H54 (cell line): ENCODE measurements at regions not wholly inside any gene's neighbourhood (a gene's known extent, or its start where the extent isn't known, plus 50 kb on each side); places are given as distances from the start of the nearest gene placed in this dataset.
"Not testable (repeated sequence)": the region's sequence is repeated elsewhere in the genome, so short reads cannot be mapped to it uniquely, and the experiment has no call there.

Source experiments
- DNase-seq: peaks from one replicate; pipeline ENCODE4 v3.0.0; 2011; ENCODE audit warnings: low spot score, mixed read lengths; ENCODE audit not compliant: insufficient read length
- FAIRE-seq: peaks from 3 replicates; lab custom pipeline; 2011; peaks lifted over from hg19 to GRCh38; lab: Jason Lieb, UNC
- POLR2A ChIP-seq: IDR thresholded peaks from 2 replicates; pipeline ENCODE4 v1.6.1; 2011; ENCODE audit warnings: low read depth, mild to moderate bottlenecking, low read length

- DNase-seq (peak; percentile 70), FAIRE-seq (peak; percentile 99)
- TF ChIP-seq POLR2A, result no peak
Measured at GRCh38 chr5:26482810-26483375, 555.5 kb downstream of the CDH9 start.

- TF ChIP-seq POLR2A, result no peak
- FAIRE-seq, result no peak
Measured at GRCh38 chr5:26482076-26482809, 556.1 kb downstream of the CDH9 start.

GRCh38 chr5:26470439-26470838, 567.9 kb downstream of the CDH9 start:
- DNase-seq (no peak), FAIRE-seq (no peak)
- TF ChIP-seq POLR2A, result no peak

More at GRCh38 chr5:26482076-26482809, 556.1 kb downstream of the CDH9 start:
- DNase-seq, result peak; percentile 11

- no peak for FAIRE-seq
- TF ChIP-seq POLR2A, result no peak
- no peak for DNase-seq
Measured at GRCh38 chr5:26439121-26439520, 599.3 kb downstream of the CDH9 start.

GRCh38 chr5:26434688-26435087, 603.7 kb downstream of the CDH9 start:
- no peak for TF ChIP-seq POLR2A
- DNase-seq (no peak), FAIRE-seq (no peak)

GRCh38 chr5:26432386-26432785, 606.0 kb downstream of the CDH9 start:
- no peak for TF ChIP-seq POLR2A
- no peak for DNase-seq
- FAIRE-seq, result no peak

- DNase-seq, result no peak
- FAIRE-seq, result no peak
- no peak for TF ChIP-seq POLR2A
Measured at GRCh38 chr5:26430323-26430722, 608.1 kb downstream of the CDH9 start.

GRCh38 chr5:26427281-26427680, 611.1 kb downstream of the CDH9 start:
- DNase-seq, result no peak
- no peak for TF ChIP-seq POLR2A
- FAIRE-seq, result peak; percentile 36

GRCh38 chr5:26419987-26420386, 618.4 kb downstream of the CDH9 start:
- no peak for FAIRE-seq
- TF ChIP-seq POLR2A, result no peak

GRCh38 chr5:26416911-26417310, 621.5 kb downstream of the CDH9 start:
- FAIRE-seq (no peak), DNase-seq (no peak)
- TF ChIP-seq POLR2A, result no peak

More at GRCh38 chr5:26419987-26420386, 618.4 kb downstream of the CDH9 start:
- DNase-seq, result no peak

- FAIRE-seq, result no peak
- DNase-seq, result no peak
- no peak for TF ChIP-seq POLR2A
Measured at GRCh38 chr5:26415987-26416779, 622.2 kb downstream of the CDH9 start.

- DNase-seq (no peak), FAIRE-seq (no peak)
- no peak for TF ChIP-seq POLR2A
Measured at GRCh38 chr5:26390608-26391007, 647.8 kb downstream of the CDH9 start.

GRCh38 chr5:26388976-26389375, 649.4 kb downstream of the CDH9 start:
- TF ChIP-seq POLR2A, result no peak
- peak; percentile 91 for FAIRE-seq
- no peak for DNase-seq

- DNase-seq (no peak), FAIRE-seq (peak; percentile 33)
- TF ChIP-seq POLR2A, result no peak
Measured at GRCh38 chr5:26386532-26386931, 651.9 kb downstream of the CDH9 start.

- DNase-seq, FAIRE-seq: not testable (repeated sequence)
Measured at GRCh38 chr5:26364624-26365023, 673.8 kb downstream of the CDH9 start.
